ENCODE measurements at regions not wholly inside any gene's neighbourhood (a gene's known extent, or its start where the extent isn't known, plus 50 kb on each side); places are given as distances from the start of the nearest gene placed in this dataset.

DNA sequence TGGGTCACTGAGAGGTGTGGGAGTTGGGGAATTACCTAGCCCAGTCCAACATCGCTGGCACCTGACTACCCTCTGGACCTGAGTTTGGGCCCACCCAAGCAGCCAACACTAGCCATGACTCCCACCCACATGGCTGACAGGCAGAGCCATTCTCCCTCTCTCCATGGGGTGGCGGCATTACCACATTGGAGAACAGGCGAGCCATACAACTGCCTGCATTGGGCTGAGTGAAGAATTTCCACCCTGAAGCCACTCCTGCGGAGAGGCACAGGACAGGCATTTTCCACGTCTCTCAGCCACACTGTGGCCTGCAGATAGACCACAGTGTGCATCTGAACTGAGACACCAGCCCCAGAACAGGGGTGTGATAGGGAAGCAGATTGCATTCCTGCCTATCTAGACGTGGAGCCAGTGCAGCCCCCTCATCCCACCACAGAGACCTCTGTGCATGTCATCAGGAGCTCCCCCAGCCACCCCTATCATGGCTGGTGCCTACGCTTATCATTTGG lies 58.2 kb upstream of the ANTXRL start:
- DNase-seq: peak; percentile 87

DNA sequence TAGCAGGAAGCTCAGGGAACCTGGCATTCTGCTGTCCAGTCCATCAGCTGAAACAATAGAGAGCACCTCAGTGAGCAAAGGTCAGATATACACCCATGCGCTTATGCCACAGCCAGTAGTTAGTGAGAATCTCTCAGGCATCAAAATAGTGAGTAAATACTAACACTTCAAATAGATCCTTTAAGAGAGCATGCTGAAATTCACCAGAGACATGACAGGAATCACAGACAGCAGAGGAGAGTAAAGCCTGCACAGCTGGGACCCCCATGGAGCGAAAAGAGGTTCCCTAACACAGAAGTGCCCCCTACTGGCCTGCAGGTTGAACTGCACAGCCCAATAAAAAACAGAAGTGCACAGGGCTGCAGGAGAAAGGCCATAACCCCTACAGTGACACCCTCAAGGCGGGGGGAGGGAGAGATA lies 57.6 kb upstream of the ANTXRL start:
- no peak for DNase-seq

DNA sequence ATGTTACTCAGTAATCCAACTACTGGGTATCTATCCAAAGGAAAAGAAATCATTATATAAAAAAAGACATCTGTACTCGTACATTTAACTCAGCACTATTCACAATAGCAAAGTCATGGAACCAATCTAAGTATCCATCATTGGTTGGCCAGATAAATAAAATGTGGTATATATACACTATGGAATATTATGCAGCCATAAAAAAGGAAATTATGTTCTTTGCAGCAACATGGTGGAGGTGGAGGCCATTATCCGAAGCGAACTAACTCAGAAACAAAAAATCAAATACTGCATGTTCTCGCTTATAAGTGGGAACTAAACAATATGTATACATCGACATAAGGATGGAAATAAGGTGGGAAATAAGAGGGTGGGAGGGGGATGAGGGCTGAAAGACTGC lies 56.2 kb upstream of the ANTXRL start:
- no peak for DNase-seq

DNA sequence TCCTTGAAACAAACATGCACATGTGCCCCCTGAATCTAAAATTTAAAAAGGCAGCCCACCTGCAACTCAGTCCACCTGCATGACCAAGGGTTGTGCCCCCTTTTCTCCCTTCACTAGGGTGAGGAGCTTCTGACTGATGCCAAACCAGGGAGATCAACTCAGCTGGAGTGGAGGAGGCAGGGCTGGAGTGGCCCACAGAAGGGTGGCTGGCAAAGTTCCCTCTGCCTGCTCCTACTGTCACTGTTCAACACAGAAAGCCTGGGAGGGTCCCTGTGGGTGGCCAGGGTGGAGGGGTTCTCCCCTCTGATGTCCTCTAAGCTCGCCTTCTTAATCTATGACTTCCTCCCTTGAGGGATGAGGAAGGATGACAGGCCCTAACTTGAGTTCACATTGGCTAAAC lies 55.7 kb upstream of the ANTXRL start:
- DNase-seq: no peak

DNA sequence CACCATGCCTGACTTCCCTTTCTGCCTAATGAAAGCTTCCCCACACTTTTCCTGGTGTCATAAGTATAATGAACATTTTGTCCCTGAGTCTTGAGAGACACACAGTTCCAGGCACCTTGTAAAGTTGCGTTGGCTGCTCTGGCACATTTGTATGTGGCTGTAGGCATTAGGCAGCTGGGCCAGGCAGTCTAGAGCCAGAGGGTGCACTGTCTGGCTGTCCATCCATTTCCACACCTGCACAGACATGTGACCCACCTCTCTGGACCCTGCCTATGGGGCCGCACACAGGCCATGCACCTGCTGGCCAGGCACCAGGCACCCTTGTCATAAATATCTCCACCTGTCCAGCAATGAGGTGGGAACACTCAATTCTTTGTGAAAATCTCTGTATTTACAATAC lies 54.7 kb upstream of the ANTXRL start:
- no peak for DNase-seq

DNA sequence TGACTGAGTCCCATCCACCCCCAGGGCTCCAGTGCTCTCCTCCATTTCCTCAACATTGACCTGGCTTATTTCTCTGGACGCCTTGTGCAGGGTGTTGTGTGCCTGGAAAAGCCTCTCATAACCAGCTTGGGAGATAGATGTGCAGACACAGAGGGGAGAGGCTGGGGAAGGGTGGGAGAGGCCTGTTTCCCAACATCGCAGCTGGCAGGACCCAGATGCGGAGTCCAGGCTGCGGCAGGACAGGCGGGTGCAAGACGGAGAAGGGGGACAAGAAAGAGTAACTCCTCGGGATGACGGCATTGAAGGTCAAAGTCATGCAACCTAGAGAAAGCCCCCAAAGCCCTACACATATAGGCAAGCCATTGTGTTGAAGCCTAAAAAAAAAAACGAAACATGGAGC lies 54.1 kb upstream of the ANTXRL start:
- no peak for DNase-seq

DNA sequence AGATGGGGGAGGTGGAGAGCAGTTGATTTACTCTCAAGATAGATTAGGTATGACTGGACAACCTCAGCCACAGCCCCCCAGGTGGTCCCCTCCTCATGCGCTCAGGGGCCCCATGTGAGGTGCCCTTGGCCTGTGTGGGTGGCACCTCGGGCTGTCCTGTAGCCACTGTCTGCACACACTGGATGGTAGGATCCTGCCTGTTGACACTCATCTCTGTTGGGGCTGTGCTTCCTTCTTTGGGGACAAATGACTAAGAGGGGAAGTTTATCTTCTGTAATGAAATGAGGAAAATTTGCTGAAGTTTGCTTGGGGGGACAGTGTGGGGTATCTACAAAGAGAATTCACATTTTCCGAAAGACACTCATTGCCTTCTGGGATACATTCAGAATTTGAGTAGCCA lies 53.6 kb upstream of the ANTXRL start:
- DNase-seq: no peak

DNA sequence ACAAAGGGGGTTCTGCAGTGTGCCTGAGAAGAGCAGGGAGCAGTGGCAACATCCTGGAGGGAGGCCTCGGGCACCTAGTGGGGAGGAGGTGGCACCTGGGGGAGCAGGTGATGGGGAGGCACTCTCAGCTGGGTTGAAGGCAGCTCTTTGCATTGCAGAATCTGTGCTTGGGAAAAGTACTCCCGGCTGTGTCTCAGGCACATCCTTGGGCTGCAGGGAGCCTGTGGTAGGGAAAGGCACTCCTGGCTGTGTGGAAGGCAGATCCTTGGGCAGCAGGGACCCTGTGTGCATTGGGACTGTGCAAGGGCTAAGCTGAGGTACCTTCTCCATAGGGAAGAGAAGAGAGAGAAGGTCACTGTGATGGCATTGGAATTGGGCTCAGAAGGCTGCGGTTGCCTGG lies 52.8 kb upstream of the ANTXRL start:
- no peak for DNase-seq

DNA sequence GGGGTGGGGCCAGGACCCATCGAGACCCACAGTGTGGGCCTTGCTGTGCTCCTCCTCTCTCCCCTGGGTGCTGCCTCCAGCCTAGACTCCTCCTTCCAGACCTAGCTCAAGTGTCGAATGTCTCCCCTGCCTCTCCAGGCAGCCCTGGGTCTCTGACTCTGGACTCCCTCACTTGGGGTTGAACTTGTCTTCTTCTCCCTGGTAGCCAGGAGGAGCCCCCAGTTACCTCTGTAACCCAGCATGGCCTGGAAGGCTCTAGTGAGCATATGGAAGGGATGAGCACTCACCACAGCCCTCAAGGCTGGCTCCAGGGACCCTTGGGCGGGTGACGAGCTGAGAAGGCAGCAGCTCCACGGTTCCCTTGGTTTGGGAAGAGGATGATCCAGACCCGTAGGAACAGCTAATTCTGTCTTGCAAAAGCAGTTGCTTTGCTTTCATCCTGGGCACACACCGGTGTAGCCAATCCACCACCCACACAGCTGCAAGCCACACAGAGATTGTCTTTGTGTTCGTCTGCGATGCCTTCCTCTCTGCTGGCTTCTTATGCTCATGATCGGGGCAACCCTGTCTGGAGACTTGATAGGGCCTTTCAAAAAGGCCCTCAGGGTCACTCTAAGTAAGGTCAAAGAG lies 52.3 kb upstream of the ANTXRL start:
- no peak for DNase-seq

DNA sequence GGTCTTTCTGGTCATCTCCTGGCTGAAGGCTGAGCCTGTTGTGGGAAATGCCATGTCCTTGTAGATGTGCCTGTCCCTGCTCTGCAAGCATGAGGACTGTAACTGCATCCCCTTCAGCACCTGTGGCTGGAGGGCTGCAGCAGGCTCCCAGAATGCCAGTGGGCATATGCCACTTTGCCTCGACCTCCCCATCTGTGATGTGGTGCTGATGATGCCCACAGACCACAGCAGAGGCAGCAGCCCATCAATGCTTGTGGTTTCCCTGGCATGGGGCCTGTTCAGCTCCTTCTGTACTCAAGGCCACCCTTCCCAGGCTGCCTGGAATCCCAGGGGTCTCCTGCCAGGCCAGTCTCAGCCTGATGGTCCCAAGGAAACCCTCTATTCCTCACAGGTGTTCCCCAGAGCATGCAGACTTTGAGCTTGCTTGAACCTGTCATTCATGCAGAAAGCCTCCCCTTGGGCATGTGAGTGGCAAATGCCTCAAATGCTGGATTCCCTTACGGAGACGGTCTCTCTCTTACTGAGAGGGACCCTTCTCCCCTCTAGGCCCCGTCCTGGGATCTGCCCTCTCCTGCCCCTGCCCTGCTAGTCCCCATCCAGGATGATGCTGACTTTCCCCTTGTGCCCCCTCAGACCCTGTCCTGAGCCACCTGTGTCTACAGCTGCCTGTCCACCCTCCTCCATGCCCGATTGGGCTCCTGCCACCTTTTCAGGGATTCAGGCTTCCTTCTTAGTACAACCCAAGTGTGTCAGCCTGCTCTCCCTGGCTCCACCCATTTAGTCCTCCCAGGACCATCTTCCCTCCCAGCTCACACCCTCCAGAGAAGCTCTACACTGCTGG lies 50.9 kb upstream of the ANTXRL start:
- no peak for DNase-seq

DNA sequence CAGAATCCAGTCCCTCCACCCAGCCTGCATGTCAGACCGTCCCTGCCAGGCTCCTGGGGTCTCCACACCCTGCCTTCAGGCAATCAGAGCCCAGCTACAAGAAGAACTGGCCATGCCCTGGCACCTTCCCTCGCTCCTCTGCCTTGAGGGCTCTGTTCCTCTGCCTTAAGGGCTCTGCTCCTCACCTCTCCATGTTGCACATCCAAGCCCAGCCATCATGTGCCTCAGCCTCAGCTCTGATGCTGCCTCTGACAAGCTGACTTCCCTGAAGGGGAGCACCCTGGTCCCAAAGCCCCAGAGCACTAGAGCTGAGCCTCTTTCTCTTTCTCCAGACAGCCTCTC lies 50.3 kb upstream of the ANTXRL start:
- no peak for DNase-seq

DNA sequence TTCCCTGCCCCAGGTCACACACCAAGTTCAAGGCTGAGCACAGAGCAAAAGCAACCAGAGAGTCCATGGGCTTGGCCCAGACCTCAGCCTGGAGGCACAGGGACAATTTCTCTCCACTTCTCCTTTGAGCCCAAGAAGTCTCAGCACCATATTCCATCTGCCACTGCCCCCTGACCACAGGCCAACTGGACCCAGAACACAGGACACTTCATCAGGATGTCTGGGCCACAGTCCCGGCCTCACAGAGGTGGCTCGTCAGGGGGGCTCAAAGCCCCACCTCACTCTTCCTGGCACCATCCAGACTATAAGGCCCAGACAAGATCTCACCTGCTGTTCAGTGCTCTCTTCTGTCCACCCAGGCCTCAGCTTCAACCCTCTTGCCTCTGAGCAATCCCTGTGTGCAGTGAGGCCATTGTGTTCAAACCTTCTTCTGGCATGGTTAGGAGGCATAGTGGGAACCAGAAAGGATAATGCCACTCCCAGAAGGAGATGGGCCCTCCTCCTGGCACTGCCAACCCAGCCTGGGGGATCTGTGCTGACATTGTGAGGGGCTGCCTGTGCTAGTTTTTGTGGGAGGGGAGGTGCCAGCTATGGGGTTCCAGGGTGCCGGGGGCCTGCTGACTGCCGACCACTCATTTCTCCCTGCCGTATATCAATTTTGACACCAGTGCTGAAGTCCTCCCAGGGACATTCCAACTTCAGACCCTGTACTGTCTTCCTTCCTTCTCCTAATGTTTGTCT lies 49.7 kb upstream of the ANTXRL start:
- DNase-seq: no peak

Measured in tongue (tissue), 1 donor.